SK-N-SH (cell line): ENCODE measurements at regions not wholly inside any gene's neighbourhood (a gene's known extent, or its start where the extent isn't known, plus 50 kb on each side); places are given as distances from the start of the nearest gene placed in this dataset.

Source experiments
- CTCF ChIA-PET: fragments of 300-600, 350-600 bp; formaldehyde crosslinking; extraction: SDS; loops from one replicate; lab custom pipeline; 2021; lab: Yijun Ruan, JAX
- POLR2A ChIA-PET: fragments of 350-600 bp; sonication (Branson Sonifier 250); formaldehyde crosslinking; extraction: SDS; loops from one replicate; lab custom pipeline; 2020; ENCODE audit warnings: antibody characterized with exemption, inconsistent platforms; lab: Yijun Ruan, JAX
- DNase-seq: peaks from one replicate; pipeline ENCODE4 v3.0.0; 2012
- H2AFZ ChIP-seq: fragments of 200-600 bp; sonication (generic); 2 replicates; pipeline ENCODE4 v1.8.1; 2016; ENCODE audit warnings: antibody characterized with exemption, mild to moderate bottlenecking, low read depth
- H3F3A ChIP-seq: fragments of 200-600 bp; sonication (generic); replicated peaks from 2 replicates; pipeline ENCODE3; 2016; ENCODE audit warnings: antibody characterized with exemption, mild to moderate bottlenecking; ENCODE audit not compliant: insufficient read depth
- H3K27ac ChIP-seq, 2 experiments: fragments of 200-500 bp in 1 of 2; fragments of 200-600 bp in 1 of 2; sonication (Bioruptor generic) in 1 of 2; sonication (generic), shearing (Covaris generic) in 1 of 2; 2 replicates each; pipeline versions ENCODE4 v1.5.1 to v1.6.1; 2014 to 2016; ENCODE audit warnings: low read depth in 2 of 2, inconsistent platforms in 1 of 2, low read length in 1 of 2, mild to moderate bottlenecking in 1 of 2, mixed read lengths in 1 of 2
- H3K27me3 ChIP-seq: fragments of 200-600 bp; sonication (generic), shearing (Covaris generic); 2 replicates; pipeline ENCODE4 v1.6.1; 2016; ENCODE audit warnings: mixed run types; ENCODE audit not compliant: insufficient read depth
- H3K36me3 ChIP-seq, 2 experiments: fragments of 200-500 bp in 1 of 2; fragments of 200-600 bp in 1 of 2; sonication (Bioruptor generic) in 1 of 2; sonication (generic) in 1 of 2; replicated peaks in 1 of 2; 2 replicates each; pipeline versions ENCODE3 to v1.5.1; 2014 to 2016; ENCODE audit warnings: low read length in 1 of 2, mild to moderate bottlenecking in 1 of 2; ENCODE audit not compliant: insufficient read depth in 2 of 2, control insufficient read depth in 1 of 2
- H3K4me1 ChIP-seq, 2 experiments: fragments of 200-500 bp in 1 of 2; fragments of 200-600 bp in 1 of 2; sonication (Bioruptor generic) in 1 of 2; sonication (generic), shearing (Covaris generic) in 1 of 2; 2 replicates each; pipeline versions ENCODE4 v1.5.1 to v1.6.1; 2014 to 2016; ENCODE audit warnings: low read depth in 1 of 2, low read length in 1 of 2, mixed run types in 1 of 2; ENCODE audit not compliant: insufficient read depth in 2 of 2, control insufficient read depth in 1 of 2
- H3K4me2 ChIP-seq: fragments of 200-600 bp; sonication (generic), shearing (Covaris generic); 2 replicates; pipeline ENCODE4 v1.6.1; 2017; ENCODE audit warnings: mixed run types
- H3K4me3 ChIP-seq, 2 experiments: fragments of 200-500 bp in 1 of 2; fragments of 200-600 bp in 1 of 2; sonication (Bioruptor generic) in 1 of 2; sonication (generic), shearing (Covaris generic) in 1 of 2; 2 replicates each; pipeline versions ENCODE4 v1.5.1 to v1.8.1; 2014 to 2016; ENCODE audit warnings: low read depth in 2 of 2, inconsistent platforms in 1 of 2, low read length in 1 of 2, mild to moderate bottlenecking in 1 of 2, mixed read lengths in 1 of 2, moderate library complexity in 1 of 2
- H3K79me2 ChIP-seq: fragments of 200-600 bp; sonication (generic); 2 replicates; pipeline ENCODE4 v1.8.1; 2017; ENCODE audit warnings: mild to moderate bottlenecking; ENCODE audit not compliant: insufficient read depth
- H3K9ac ChIP-seq: fragments of 200-600 bp; sonication (generic); 2 replicates; pipeline ENCODE4 v1.6.1; 2017; ENCODE audit warnings: mixed run types
- H3K9me2 ChIP-seq: fragments of 200-600 bp; sonication (generic); 2 replicates; pipeline ENCODE4 v1.6.1; 2017; ENCODE audit warnings: mixed run types
- H3K9me3 ChIP-seq: fragments of 200-600 bp; sonication (generic); 2 replicates; pipeline ENCODE4 v1.6.1; 2017; ENCODE audit warnings: mixed run types, mild to moderate bottlenecking, moderate library complexity
- H4K20me1 ChIP-seq: fragments of 200-600 bp; sonication (generic); 2 replicates; pipeline ENCODE4 v1.6.1; 2017; ENCODE audit warnings: mild to moderate bottlenecking, mixed run types; ENCODE audit not compliant: insufficient read depth
- EP300 ChIP-seq, 2 experiments: IDR thresholded peaks; 2 replicates each; pipeline versions ENCODE4 v1.4.0 to v1.6.1; 2012; ENCODE audit warnings: borderline replicate concordance in 1 of 2, low read depth in 1 of 2, low read length in 1 of 2
- EZH2phosphoT487 ChIP-seq: fragments of 200-600 bp; sonication (generic); IDR thresholded peaks from 2 replicates; pipeline ENCODE4 v1.6.1; 2017; ENCODE audit warnings: low read depth, mixed run types, mild to moderate bottlenecking, antibody characterized with exemption, moderate library complexity, borderline replicate concordance
- FOXJ3 ChIP-seq: sonication (generic); formaldehyde crosslinking; IDR thresholded peaks from 2 replicates; pipeline ENCODE4 v1.5.1; 2020; ENCODE audit warnings: mild to moderate bottlenecking, missing genetic modification reagents
- JUND ChIP-seq: IDR thresholded peaks from 2 replicates; pipeline ENCODE4 v1.4.0; 2012
- MEF2A ChIP-seq: IDR thresholded peaks from 2 replicates; pipeline ENCODE4 v1.4.0; 2012; ENCODE audit warnings: low read depth, borderline replicate concordance
- RAD21 ChIP-seq: IDR thresholded peaks from 2 replicates; pipeline ENCODE4 v1.6.1; 2012; ENCODE audit warnings: mild to moderate bottlenecking, low read length
- SMC3 ChIP-seq: IDR thresholded peaks from 2 replicates; pipeline ENCODE4 v1.6.1; 2012; ENCODE audit warnings: low read depth, low read length, improper control_type of control experiment
- TEAD4 ChIP-seq: IDR thresholded peaks from 2 replicates; pipeline ENCODE4 v1.4.0; 2012; ENCODE audit warnings: mild to moderate bottlenecking, borderline replicate concordance; ENCODE audit not compliant: insufficient read depth
- USF1 ChIP-seq: IDR thresholded peaks from 2 replicates; pipeline ENCODE4 v1.4.0; 2012; ENCODE audit warnings: low read depth, borderline replicate concordance
- WGBS: methylation state at CpG from one replicate; pipeline ENCODE4 v1.1.6; 2017; ENCODE audit warnings: low lambda C conversion rate; 5-methylcytosine and 5-hydroxymethylcytosine counted together
- TF ChIP-seq, protein P1 (sequence below): fragments of 150-350 bp; IDR thresholded peaks from 2 replicates; pipeline ENCODE4 v1.6.1; 2017; ENCODE audit warnings: antibody characterized with exemption, low read length, low read depth, borderline replicate concordance

GRCh38 chr13:83232626-83233025 lies 649.6 kb downstream of the SLITRK1 start:
- Histone ChIP-seq H3K9me3 (no peaks in the 10 kb centered on the region), H3K9me2 (no peaks in the 10 kb centered on the region), H2AFZ (peak overlapping the region; percentile 84), H3K4me2 (no peak overlapping the region), H4K20me1 (no peaks in the 10 kb centered on the region), H3K4me3 (no peak overlapping the region), H3K27me3 (no peaks in the 10 kb centered on the region), H3K9ac (no peak overlapping the region), H3K79me2 (no peaks in the 10 kb centered on the region), H3K36me3 (no peaks in the 10 kb centered on the region), H3F3A (no peaks in the 10 kb centered on the region), H3K27ac (no peak overlapping the region), H3K4me1 (no peaks in the 10 kb centered on the region)
- no peak for TF ChIP-seq SMC3
- POLR2A ChIA-PET: no interaction called here
- no peak for DNase-seq
- WGBS: 13% methylated on average over 1 of the region's 1 CpG
- CTCF ChIA-PET: no interaction called here

GRCh38 chr13:83229574-83230305 lies 652.5 kb downstream of the SLITRK1 start:
- Histone ChIP-seq H3K4me3 (no peak overlapping the region), H3K9me2 (no peaks in the 10 kb centered on the region), H3K36me3 (no peaks in the 10 kb centered on the region), H2AFZ (0 out of 2 replicates have a peak overlapping the region, but pooled peaks have one; percentile 30), H3K4me1 (no peaks in the 10 kb centered on the region), H3K4me2 (no peak overlapping the region), H3F3A (no peaks in the 10 kb centered on the region), H3K9ac (no peak overlapping the region), H3K27ac (no peak overlapping the region), H4K20me1 (no peaks in the 10 kb centered on the region), H3K79me2 (no peaks in the 10 kb centered on the region), H3K9me3 (no peaks in the 10 kb centered on the region), H3K27me3 (no peaks in the 10 kb centered on the region)
- CTCF ChIA-PET: no interaction called here
- WGBS: 73% methylated on average over 1 of the region's 1 CpG
- DNase-seq: no peak
- TF ChIP-seq RAD21: no peak
- TF ChIP-seq, protein P1, sequence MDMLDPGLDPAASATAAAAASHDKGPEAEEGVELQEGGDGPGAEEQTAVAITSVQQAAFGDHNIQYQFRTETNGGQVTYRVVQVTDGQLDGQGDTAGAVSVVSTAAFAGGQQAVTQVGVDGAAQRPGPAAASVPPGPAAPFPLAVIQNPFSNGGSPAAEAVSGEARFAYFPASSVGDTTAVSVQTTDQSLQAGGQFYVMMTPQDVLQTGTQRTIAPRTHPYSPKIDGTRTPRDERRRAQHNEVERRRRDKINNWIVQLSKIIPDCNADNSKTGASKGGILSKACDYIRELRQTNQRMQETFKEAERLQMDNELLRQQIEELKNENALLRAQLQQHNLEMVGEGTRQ: no peak
- TF ChIP-seq FOXJ3 (CRISPR knock-in tag): no peak
- no peak for TF ChIP-seq TEAD4
- TF ChIP-seq MEF2A: no peak
- no peak for TF ChIP-seq EP300 (IDR thresholded peaks at IDR 0.05; ENCODE audit: borderline replicate concordance in 1 of 2, low read depth in 1 of 2, low read length in 1 of 2)
- TF ChIP-seq JUND: no peak
- TF ChIP-seq EZH2phosphoT487: no peak
- TF ChIP-seq USF1: no peak
- TF ChIP-seq SMC3: no peak
- POLR2A ChIA-PET: no interaction called here
